ENCODE measurements at regions not wholly inside any gene's neighbourhood (a gene's known extent, or its start where the extent isn't known, plus 50 kb on each side); places are given as distances from the start of the nearest gene placed in this dataset.
"Not testable (repeated sequence)": the region's sequence is repeated elsewhere in the genome, so short reads cannot be mapped to it uniquely, and the experiment has no call there.

DNA sequence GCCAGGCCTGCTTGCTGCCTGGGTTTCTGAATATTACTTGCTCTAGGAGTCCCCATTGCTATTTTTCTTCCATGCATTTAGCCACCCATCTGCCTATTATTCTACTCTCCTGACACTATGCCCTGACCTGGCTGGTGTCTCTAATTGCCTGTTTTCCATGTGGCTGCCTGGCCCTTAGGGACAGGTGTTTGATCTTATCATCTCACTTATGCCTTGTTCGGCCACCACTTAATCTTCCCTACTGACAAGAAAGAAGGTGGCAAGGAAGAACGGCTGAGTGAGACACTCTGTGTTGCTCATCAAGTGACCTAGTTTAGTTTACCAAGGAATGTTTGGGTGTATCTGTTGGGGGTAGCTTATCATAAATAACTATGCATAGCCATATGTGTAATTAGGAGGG, 50.4 kb upstream of the RAPH1 start:
- DNase-seq (ENCODE audit: low read depth in 2 of 2): no peak

GRCh38 chr2:203586206-203586605, 51.1 kb upstream of the RAPH1 start:
- DNase-seq (ENCODE audit: low read depth in 2 of 2): no peak

DNA sequence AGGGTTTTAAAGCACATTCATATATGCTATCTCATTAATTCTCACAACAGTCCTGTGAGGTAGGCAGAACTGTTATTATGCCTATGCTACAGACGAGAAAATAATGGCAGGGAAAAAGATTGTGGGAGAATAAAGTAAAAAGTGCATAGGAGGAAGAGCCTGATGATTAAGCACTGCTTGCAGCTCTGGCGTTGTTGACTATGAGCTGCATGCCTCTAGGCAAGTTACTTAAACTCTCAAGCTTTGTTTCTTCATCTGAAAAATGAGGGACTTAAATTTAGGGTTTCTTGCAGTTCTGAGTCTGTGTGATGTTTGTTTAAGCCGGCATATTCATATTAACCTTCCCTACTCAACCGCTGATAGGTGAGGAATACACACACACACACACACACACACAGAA, 51.6 kb upstream of the RAPH1 start:
- DNase-seq (ENCODE audit: low read depth in 2 of 2): no peak

- no peak for DNase-seq (ENCODE audit: low read depth in 2 of 2)
Observed at GRCh38 chr2:203590496-203590895, 55.4 kb upstream of the RAPH1 start.

- DNase-seq (ENCODE audit: low read depth in 2 of 2): no peak
Observed at GRCh38 chr2:203591642-203592041, 56.5 kb upstream of the RAPH1 start.

- DNase-seq (ENCODE audit: low read depth in 2 of 2): no peak
Observed at GRCh38 chr2:203592470-203592869, 57.4 kb upstream of the RAPH1 start.

GRCh38 chr2:203594541-203594940, 59.4 kb upstream of the RAPH1 start:
- peak in 1 of 2 donors; percentile 23 for DNase-seq (ENCODE audit: low read depth in 2 of 2)

GRCh38 chr2:203596183-203596582, 61.1 kb upstream of the RAPH1 start:
- DNase-seq (ENCODE audit: low read depth in 2 of 2): peak in 1 of 2 donors; percentile 13

- DNase-seq (ENCODE audit: low read depth in 2 of 2): no peak
Observed at GRCh38 chr2:203599509-203599908, 64.4 kb upstream of the RAPH1 start.

DNA sequence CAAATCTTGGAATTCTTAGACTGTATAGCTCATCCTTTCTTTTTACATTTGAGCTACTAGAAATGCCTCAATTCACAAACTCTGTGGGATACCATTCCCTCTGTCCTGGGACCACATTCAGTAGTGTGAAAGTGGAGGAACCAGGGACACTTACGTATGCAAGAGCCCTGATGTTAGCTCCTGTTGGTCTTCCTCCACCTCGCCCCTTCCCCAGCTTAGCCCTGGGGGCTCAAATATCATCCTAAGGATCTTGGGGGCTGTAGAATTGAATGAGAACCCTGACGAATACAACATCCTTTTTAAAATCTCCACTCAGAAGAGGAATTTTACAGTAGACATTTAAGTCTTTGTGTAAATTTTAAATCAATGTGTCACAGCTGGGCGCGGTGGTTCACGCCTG, 65.2 kb upstream of the RAPH1 start:
- no peak for DNase-seq (ENCODE audit: low read depth in 2 of 2)

DNA sequence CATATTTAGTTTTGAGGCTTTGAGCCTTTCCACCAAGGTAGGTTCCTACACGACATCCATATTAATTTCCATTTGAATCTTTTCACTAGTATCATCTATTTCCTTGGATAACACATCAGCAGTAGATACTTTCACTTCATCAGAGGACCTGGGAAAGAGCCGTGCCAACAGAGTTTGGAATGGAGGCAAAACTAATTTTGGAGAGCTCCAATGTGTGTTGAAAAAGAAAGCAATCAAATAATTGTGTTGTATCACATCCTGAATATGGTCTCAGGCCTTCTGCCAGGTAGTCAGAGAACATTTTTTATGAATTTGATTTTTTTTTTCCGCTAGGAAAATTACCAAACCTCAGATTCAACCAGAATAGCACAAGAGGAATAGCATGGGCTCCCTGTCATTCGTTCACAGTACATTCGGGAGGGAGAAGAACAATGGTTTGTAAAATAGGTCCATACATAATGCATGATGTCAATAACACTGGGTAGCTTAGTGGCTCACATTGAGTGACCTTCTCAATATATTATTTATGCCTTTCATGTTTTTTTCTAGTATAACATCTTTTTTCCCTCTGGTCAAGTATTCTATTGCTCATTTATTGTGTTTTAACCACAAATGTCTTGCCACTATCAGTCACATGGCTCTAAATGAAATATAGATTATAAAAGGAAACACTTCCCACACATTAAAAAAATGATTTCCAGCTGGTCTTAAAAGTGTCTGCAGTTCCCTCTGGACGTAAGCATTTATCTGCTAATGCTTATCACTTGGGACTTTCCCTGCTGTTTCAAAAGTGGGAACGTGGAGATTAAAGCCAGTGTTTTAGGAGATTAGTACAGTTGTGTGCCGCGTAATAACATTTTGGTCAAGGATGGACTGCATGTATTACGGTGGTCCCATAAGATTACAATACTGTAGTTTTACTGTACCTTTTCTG, 68.6 kb upstream of the RAPH1 start:
- DNase-seq (ENCODE audit: low read depth in 2 of 2): peak in 1 of 2 donors; percentile 83

- DNase-seq (ENCODE audit: low read depth in 2 of 2): peak; percentile 50 to 65
Observed at GRCh38 chr2:203605302-203605701, 70.2 kb upstream of the RAPH1 start.

- no peak for DNase-seq (ENCODE audit: low read depth in 2 of 2)
Observed at GRCh38 chr2:203606051-203606450, 71.0 kb upstream of the RAPH1 start.

DNA sequence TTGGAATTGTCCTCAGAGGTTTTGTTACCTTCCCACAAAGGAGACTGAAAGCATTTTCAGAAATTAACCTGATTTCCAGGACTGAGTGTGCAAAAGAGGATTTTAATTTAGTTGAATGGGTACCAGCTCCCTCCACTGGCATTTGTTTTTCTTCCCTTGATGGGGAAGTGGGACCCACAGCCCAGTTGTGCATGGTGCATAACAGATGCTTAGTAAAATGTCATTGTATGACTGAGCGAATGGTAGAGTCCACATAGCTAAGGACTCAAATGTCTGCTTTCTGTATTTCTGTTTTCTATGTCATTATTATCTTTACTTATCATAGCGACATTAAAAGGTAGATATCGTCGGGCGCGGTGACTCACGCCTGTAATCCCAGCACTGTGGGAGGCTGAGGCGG, 75.5 kb upstream of the RAPH1 start:
- DNase-seq (ENCODE audit: low read depth in 2 of 2): no peak

DNA sequence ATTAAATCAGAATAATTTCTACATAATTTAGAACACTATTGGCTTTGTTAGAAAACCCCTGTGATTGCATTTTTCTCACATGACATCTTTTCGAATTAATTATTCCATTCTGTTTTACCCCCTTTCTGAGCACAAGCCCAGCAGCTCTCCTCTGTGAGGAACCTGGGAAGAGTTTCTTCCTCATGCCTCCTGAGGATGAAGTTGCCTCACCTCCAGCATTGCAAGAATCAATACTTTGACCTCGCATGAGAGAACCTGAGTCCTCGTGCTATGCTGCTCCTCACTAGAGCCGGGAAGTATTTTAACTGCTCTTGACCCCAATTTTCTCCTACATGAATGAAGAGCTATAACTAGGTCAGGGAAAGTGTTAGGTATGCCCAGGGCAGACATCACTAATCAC, 77.1 kb upstream of the RAPH1 start:
- DNase-seq (ENCODE audit: low read depth in 2 of 2): no peak

GRCh38 chr2:203619267-203619878, 84.3 kb upstream of the RAPH1 start:
- DNase-seq (ENCODE audit: low read depth in 2 of 2): no peak

DNA sequence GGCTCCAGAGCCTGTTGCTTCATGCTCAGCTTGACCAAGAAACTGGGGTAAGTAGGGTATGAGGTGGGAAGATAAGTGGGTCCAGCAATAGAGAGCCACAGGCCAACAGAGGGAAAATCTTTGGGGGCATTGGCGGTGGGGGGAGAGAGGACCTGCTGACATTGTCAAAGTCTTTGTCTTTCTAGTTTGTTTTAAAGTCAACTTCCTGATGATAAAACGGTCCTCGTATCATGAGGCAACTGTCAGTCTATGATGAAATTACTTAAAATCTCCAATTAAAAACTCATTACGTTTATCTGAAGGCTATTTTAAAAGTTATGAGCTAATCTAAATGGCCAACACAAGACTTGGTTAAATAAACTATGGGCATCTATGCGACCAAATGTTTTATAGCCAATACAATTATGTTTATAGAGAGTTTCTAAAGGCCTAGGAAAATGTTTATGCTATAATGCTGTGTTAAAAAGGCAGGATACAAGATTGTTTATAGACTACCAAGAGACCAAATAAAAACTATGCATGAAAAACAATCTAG, 84.4 kb upstream of the CD28 start:
- no peak for DNase-seq (ENCODE audit: low read depth in 2 of 2)

DNA sequence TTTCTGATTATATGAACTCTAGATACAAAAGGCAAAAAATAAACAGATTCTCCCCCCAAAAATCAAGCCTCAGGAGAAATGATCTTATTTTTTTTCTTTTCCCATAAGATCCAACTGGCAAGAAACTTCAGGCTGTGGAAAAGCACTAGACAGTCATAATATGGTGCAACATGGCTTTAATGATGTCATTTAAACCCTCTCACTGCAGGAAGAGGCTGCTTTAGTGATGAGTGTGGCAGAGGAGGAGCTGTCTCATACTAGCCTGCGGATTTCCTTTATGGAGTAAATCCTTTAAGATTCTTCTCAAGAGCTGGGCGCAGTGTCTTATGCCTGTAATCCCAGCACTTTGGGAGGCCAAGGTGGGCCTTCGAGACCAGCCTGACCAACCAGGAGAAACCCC, 83.3 kb upstream of the CD28 start:
- peak in 1 of 2 donors; percentile 75 for DNase-seq (ENCODE audit: low read depth in 2 of 2)

GRCh38 chr2:203623661-203624060, 82.8 kb upstream of the CD28 start:
- DNase-seq (ENCODE audit: low read depth in 2 of 2): peak in 1 of 2 donors; percentile 20

- peak in 1 of 2 donors; percentile 59 for DNase-seq (ENCODE audit: low read depth in 2 of 2)
Observed at GRCh38 chr2:203625701-203626100, 80.7 kb upstream of the CD28 start.

DNA sequence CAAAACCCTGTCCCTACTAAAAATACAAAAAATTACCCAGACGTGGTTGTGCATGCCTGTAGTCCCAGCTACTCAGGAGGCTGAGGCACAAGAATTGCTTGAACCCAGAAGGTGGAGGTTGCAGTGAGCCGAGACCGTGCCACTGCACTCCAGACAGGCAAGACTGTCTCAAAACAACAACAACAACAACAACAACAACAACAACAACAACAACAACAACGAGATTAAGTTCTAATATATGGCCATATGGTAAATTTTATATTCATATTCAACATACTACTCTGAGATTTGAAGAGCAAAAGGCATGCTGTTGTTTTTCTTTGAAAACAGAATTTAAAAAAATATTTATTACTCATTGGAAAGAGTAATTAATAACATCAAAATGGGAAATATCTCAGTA, 80.2 kb upstream of the CD28 start:
- DNase-seq (ENCODE audit: low read depth in 2 of 2): not testable (repeated sequence)

DNA sequence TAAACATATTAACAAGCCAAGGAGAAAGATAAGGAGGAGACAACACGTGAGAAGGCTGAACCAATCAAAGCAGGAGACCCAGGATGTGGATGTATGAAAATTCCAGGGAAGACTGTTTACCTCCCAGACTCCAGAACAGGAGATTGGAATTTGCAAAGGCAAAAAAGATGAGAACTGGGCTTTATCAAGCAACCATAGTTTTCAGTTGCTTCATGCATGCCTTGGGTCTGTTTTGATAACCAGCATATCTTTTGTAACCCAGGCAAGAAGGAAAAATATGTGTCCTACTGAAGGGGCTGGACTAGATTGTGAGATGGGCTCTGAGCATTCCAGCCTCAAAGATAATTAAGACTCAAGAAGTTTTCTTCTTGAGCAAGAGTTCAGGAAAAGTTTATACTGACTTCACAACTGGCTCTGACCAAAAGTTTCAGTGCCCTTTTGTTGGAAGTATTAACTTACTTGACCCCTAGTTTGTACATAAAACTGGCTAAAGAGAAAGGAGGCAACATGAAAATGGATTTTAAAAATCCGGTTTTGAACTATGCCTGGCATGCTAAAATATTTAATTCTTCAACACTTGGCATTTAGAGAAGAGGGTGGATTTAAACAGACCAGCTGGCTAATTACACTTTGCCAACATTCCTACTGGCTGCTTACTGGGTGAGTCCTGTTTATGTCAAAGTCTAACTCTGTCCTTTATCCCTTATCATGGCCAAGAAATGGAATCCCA, 79.3 kb upstream of the CD28 start:
- no peak for DNase-seq (ENCODE audit: low read depth in 2 of 2)
